ENCODE measurements at regions not wholly inside any gene's neighbourhood (a gene's known extent, or its start where the extent isn't known, plus 50 kb on each side); places are given as distances from the start of the nearest gene placed in this dataset.

DNA sequence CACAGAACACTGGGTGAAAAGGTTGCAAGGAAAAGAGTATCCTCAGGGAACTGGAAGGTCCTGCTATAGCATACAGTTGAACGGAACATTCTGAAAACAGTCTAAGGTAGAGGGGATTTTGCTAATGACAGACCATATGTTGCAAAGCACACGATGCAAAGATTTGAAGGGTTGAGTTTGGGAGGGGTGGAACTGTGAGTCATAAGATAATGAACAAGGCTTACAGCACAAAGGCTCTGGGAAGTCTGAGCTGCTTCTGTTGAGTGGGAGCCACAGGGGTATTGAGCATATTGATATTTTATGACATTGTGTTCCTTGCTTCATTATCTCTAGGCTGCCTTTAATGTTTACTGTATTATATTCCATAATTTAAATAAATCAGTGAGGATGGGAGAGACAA lies 104.9 kb downstream of the PLPPR4 start (continued):
- TF ChIP-seq, protein P1, sequence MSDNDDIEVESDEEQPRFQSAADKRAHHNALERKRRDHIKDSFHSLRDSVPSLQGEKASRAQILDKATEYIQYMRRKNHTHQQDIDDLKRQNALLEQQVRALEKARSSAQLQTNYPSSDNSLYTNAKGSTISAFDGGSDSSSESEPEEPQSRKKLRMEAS (CRISPR knock-in tag; IDR thresholded peaks at IDR 0.05) = no peak
- no peak for TF ChIP-seq ZNF423 (CRISPR knock-in tag; IDR thresholded peaks at IDR 0.05)
- TF ChIP-seq MXD4 (CRISPR knock-in tag; IDR thresholded peaks at IDR 0.05; ENCODE audit: borderline replicate concordance) = no peak
- no peak for TF ChIP-seq CREB1 (CRISPR knock-in tag; IDR thresholded peaks at IDR 0.05)
- TF ChIP-seq, protein P2, sequence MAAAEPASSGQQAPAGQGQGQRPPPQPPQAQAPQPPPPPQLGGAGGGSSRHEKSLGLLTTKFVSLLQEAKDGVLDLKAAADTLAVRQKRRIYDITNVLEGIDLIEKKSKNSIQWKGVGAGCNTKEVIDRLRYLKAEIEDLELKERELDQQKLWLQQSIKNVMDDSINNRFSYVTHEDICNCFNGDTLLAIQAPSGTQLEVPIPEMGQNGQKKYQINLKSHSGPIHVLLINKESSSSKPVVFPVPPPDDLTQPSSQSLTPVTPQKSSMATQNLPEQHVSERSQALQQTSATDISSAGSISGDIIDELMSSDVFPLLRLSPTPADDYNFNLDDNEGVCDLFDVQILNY (CRISPR knock-in tag; IDR thresholded peaks at IDR 0.05) = no peak
- no peak for TF ChIP-seq ZNF263 (CRISPR knock-in tag; IDR thresholded peaks at IDR 0.05; ENCODE audit: low read depth)
- TF ChIP-seq, protein P3, sequence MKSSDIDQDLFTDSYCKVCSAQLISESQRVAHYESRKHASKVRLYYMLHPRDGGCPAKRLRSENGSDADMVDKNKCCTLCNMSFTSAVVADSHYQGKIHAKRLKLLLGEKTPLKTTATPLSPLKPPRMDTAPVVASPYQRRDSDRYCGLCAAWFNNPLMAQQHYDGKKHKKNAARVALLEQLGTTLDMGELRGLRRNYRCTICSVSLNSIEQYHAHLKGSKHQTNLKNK (CRISPR knock-in tag; IDR thresholded peaks at IDR 0.05) = no peak
- TF ChIP-seq, protein P4, sequence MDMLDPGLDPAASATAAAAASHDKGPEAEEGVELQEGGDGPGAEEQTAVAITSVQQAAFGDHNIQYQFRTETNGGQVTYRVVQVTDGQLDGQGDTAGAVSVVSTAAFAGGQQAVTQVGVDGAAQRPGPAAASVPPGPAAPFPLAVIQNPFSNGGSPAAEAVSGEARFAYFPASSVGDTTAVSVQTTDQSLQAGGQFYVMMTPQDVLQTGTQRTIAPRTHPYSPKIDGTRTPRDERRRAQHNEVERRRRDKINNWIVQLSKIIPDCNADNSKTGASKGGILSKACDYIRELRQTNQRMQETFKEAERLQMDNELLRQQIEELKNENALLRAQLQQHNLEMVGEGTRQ (CRISPR knock-in tag; IDR thresholded peaks at IDR 0.05) = no peak
- TF ChIP-seq, protein P5, sequence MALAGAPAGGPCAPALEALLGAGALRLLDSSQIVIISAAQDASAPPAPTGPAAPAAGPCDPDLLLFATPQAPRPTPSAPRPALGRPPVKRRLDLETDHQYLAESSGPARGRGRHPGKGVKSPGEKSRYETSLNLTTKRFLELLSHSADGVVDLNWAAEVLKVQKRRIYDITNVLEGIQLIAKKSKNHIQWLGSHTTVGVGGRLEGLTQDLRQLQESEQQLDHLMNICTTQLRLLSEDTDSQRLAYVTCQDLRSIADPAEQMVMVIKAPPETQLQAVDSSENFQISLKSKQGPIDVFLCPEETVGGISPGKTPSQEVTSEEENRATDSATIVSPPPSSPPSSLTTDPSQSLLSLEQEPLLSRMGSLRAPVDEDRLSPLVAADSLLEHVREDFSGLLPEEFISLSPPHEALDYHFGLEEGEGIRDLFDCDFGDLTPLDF (CRISPR knock-in tag; IDR thresholded peaks at IDR 0.05) = no peak
- TF ChIP-seq, protein P6, sequence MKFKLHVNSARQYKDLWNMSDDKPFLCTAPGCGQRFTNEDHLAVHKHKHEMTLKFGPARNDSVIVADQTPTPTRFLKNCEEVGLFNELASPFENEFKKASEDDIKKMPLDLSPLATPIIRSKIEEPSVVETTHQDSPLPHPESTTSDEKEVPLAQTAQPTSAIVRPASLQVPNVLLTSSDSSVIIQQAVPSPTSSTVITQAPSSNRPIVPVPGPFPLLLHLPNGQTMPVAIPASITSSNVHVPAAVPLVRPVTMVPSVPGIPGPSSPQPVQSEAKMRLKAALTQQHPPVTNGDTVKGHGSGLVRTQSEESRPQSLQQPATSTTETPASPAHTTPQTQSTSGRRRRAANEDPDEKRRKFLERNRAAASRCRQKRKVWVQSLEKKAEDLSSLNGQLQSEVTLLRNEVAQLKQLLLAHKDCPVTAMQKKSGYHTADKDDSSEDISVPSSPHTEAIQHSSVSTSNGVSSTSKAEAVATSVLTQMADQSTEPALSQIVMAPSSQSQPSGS (CRISPR knock-in tag; IDR thresholded peaks at IDR 0.05; ENCODE audit: borderline replicate concordance, low read depth) = no peak

DNA sequence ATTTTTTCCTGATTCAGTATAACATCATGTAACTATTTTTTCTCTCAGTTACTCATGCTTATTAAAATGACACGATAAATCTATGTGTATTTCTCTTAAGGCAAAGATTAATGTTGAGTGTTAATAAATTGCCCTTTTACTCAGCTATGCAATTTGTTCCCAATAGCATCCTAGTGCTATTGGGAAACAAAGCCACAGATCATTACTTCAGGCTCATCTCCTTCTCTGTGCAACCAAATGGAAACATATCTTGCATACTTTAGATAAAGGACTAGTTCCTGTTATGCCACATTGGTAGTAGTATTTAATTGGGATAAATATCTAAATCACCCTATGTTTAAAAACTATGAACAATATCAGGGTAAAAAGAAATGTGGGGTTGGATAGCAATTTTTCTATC lies 106.2 kb downstream of the PLPPR4 start:
- no peak overlapping the region for H3K27ac Mint-ChIP-seq
- H3K9me3 Mint-ChIP-seq = no peaks in the 10 kb centered on the region
- CTCF ChIA-PET = no interaction called here
- ATAC-seq (no peak), DNase-seq (ENCODE audit: low spot score) (no peak)
- H3K27me3 Mint-ChIP-seq (ENCODE audit: low read depth) = no peaks in the 10 kb centered on the region
- no peak for TF ChIP-seq ETV6 (CRISPR knock-in tag; IDR thresholded peaks at IDR 0.05)
- TF ChIP-seq TP53 (CRISPR knock-in tag; IDR thresholded peaks at IDR 0.05) = no peak
- no peak for TF ChIP-seq SMAD4 (CRISPR knock-in tag; IDR thresholded peaks at IDR 0.05)
- TF ChIP-seq FOXK1 (CRISPR knock-in tag; IDR thresholded peaks at IDR 0.05) = no peak
- TF ChIP-seq, protein P7, sequence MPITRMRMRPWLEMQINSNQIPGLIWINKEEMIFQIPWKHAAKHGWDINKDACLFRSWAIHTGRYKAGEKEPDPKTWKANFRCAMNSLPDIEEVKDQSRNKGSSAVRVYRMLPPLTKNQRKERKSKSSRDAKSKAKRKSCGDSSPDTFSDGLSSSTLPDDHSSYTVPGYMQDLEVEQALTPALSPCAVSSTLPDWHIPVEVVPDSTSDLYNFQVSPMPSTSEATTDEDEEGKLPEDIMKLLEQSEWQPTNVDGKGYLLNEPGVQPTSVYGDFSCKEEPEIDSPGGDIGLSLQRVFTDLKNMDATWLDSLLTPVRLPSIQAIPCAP (CRISPR knock-in tag; IDR thresholded peaks at IDR 0.05) = no peak
- TF ChIP-seq, protein P8, sequence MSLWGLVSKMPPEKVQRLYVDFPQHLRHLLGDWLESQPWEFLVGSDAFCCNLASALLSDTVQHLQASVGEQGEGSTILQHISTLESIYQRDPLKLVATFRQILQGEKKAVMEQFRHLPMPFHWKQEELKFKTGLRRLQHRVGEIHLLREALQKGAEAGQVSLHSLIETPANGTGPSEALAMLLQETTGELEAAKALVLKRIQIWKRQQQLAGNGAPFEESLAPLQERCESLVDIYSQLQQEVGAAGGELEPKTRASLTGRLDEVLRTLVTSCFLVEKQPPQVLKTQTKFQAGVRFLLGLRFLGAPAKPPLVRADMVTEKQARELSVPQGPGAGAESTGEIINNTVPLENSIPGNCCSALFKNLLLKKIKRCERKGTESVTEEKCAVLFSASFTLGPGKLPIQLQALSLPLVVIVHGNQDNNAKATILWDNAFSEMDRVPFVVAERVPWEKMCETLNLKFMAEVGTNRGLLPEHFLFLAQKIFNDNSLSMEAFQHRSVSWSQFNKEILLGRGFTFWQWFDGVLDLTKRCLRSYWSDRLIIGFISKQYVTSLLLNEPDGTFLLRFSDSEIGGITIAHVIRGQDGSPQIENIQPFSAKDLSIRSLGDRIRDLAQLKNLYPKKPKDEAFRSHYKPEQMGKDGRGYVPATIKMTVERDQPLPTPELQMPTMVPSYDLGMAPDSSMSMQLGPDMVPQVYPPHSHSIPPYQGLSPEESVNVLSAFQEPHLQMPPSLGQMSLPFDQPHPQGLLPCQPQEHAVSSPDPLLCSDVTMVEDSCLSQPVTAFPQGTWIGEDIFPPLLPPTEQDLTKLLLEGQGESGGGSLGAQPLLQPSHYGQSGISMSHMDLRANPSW (CRISPR knock-in tag; conservative IDR thresholded peaks at IDR 0.05; ENCODE audit: low read depth) = no peak
- no peak for TF ChIP-seq ZNF671 (CRISPR knock-in tag; IDR thresholded peaks at IDR 0.05)
- TF ChIP-seq, protein P9, sequence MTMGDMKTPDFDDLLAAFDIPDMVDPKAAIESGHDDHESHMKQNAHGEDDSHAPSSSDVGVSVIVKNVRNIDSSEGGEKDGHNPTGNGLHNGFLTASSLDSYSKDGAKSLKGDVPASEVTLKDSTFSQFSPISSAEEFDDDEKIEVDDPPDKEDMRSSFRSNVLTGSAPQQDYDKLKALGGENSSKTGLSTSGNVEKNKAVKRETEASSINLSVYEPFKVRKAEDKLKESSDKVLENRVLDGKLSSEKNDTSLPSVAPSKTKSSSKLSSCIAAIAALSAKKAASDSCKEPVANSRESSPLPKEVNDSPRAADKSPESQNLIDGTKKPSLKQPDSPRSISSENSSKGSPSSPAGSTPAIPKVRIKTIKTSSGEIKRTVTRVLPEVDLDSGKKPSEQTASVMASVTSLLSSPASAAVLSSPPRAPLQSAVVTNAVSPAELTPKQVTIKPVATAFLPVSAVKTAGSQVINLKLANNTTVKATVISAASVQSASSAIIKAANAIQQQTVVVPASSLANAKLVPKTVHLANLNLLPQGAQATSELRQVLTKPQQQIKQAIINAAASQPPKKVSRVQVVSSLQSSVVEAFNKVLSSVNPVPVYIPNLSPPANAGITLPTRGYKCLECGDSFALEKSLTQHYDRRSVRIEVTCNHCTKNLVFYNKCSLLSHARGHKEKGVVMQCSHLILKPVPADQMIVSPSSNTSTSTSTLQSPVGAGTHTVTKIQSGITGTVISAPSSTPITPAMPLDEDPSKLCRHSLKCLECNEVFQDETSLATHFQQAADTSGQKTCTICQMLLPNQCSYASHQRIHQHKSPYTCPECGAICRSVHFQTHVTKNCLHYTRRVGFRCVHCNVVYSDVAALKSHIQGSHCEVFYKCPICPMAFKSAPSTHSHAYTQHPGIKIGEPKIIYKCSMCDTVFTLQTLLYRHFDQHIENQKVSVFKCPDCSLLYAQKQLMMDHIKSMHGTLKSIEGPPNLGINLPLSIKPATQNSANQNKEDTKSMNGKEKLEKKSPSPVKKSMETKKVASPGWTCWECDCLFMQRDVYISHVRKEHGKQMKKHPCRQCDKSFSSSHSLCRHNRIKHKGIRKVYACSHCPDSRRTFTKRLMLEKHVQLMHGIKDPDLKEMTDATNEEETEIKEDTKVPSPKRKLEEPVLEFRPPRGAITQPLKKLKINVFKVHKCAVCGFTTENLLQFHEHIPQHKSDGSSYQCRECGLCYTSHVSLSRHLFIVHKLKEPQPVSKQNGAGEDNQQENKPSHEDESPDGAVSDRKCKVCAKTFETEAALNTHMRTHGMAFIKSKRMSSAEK (CRISPR knock-in tag; IDR thresholded peaks at IDR 0.05; ENCODE audit: borderline replicate concordance) = no peak
- TF ChIP-seq, protein P10, sequence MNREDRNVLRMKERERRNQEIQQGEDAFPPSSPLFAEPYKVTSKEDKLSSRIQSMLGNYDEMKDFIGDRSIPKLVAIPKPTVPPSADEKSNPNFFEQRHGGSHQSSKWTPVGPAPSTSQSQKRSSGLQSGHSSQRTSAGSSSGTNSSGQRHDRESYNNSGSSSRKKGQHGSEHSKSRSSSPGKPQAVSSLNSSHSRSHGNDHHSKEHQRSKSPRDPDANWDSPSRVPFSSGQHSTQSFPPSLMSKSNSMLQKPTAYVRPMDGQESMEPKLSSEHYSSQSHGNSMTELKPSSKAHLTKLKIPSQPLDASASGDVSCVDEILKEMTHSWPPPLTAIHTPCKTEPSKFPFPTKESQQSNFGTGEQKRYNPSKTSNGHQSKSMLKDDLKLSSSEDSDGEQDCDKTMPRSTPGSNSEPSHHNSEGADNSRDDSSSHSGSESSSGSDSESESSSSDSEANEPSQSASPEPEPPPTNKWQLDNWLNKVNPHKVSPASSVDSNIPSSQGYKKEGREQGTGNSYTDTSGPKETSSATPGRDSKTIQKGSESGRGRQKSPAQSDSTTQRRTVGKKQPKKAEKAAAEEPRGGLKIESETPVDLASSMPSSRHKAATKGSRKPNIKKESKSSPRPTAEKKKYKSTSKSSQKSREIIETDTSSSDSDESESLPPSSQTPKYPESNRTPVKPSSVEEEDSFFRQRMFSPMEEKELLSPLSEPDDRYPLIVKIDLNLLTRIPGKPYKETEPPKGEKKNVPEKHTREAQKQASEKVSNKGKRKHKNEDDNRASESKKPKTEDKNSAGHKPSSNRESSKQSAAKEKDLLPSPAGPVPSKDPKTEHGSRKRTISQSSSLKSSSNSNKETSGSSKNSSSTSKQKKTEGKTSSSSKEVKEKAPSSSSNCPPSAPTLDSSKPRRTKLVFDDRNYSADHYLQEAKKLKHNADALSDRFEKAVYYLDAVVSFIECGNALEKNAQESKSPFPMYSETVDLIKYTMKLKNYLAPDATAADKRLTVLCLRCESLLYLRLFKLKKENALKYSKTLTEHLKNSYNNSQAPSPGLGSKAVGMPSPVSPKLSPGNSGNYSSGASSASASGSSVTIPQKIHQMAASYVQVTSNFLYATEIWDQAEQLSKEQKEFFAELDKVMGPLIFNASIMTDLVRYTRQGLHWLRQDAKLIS (CRISPR knock-in tag; IDR thresholded peaks at IDR 0.05; ENCODE audit: borderline replicate concordance) = no peak
- TF ChIP-seq ATF1 (CRISPR knock-in tag; IDR thresholded peaks at IDR 0.05) = no peak
- H3K36me3 Mint-ChIP-seq = no peaks in the 10 kb centered on the region
- H3K4me1 Mint-ChIP-seq = 0 out of 2 replicates have a peak, but pooled peaks cover 2% of the 10 kb centered on the region
- POLR2A ChIA-PET = no interaction called here
- H3K4me3 Mint-ChIP-seq = no peak overlapping the region

All from WTC11 (cell line).